GM19035 (cell line): ENCODE measurements at regions not wholly inside any gene's neighbourhood (a gene's known extent, or its start where the extent isn't known, plus 50 kb on each side); places are given as distances from the start of the nearest gene placed in this dataset.

Experiments used
- ATAC-seq: cut with Tn5 transposase; IDR thresholded peaks from one replicate; pipeline ENCODE4 v1.9.1; 2021; ENCODE audit not compliant: unreplicated experiment

GRCh38 chr6:84280639-84281038 is 53.2 kb upstream of the CEP162 start:
- no peak for ATAC-seq

DNA sequence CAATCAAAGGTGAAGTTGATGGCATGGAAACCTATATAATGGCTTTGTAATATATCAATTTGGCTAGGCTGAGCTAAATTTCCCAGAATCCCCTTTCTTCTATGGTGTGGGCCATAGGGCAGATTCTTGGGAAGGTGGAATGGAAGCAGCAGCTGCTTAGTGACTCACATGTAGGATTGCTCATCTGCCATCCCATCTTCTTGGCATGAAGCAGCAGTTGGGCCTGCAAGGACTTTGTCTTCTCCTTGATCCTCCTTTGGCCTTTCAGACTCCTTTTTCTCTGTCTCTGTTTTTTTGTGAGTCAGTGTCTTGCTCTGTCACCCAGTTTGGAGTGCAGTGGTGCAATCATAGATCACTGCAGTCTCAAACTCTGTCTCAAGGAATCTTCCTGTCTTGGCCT is 52.6 kb upstream of the CEP162 start:
- ATAC-seq = no peak

- no peak for ATAC-seq
These were observed 51.0 kb upstream of the CEP162 start for GRCh38 chr6:84278321-84278998.
